Gastroesophageal sphincter (tissue), 4 donors: ENCODE measurements at regions not wholly inside any gene's neighbourhood (a gene's known extent, or its start where the extent isn't known, plus 50 kb on each side); places are given as distances from the start of the nearest gene placed in this dataset.

Experiments
- ATAC-seq: fragments of 150-250 bp; one replicate; pipeline ENCODE4 v1.9.1; 2016; ENCODE audit warnings: mild to moderate bottlenecking, moderate library complexity
- H3K27ac ChIP-seq, 4 donors: fragments of 200-600 bp; sonication (generic) in 3 of 4; 1 replicate in 3 of 4; 2 replicates in 1 of 4; pipeline ENCODE4 v1.5.1; 2016 to 2019
- H3K27me3 ChIP-seq: fragments of 200-600 bp; sonication (generic); one replicate; pipeline ENCODE4 v1.5.1; 2019
- H3K36me3 ChIP-seq, 2 donors: fragments of 200-600 bp; sonication (generic); one replicate each; pipeline ENCODE4 v1.5.1; 2019; ENCODE audit warnings: control low read depth in 1 of 2
- H3K4me1 ChIP-seq, 3 donors: fragments of 200-600 bp; sonication (generic); 1 replicate in 2 of 3; 2 replicates in 1 of 3; pipeline ENCODE4 v1.5.1; 2016 to 2019; ENCODE audit warnings: control low read depth in 2 of 3
- H3K4me3 ChIP-seq, 2 donors: fragments of 200-600 bp; sonication (generic); one replicate each; pipeline ENCODE4 v1.5.1; 2019; ENCODE audit warnings: mild to moderate bottlenecking in 1 of 2, moderate library complexity in 1 of 2
- H3K9me3 ChIP-seq, 3 donors: fragments of 200-600 bp; sonication (generic); one replicate each; pipeline ENCODE4 v1.5.1; 2017 to 2019; ENCODE audit warnings: control low read depth in 2 of 3
- CTCF ChIP-seq, 4 experiments: fragments of 200-600 bp in 2 of 4; fragments of 450-650 bp in 2 of 4; sonication (generic) in 1 of 4; IDR thresholded peaks; one replicate each; pipeline ENCODE4 v1.5.1; 2017 to 2019; ENCODE audit warnings: antibody characterized with exemption in 4 of 4, mild to moderate bottlenecking in 2 of 4, moderate library complexity in 2 of 4
- EP300 ChIP-seq: sonication (generic); formaldehyde crosslinking; IDR thresholded peaks from one replicate; pipeline ENCODE4 v1.6.1; 2017; ENCODE audit warnings: antibody characterized with exemption, mild to moderate bottlenecking
- POLR2A ChIP-seq, 2 donors: fragments of 450-650 bp; IDR thresholded peaks; one replicate each; pipeline ENCODE4 v1.6.1; 2017; ENCODE audit warnings: antibody characterized with exemption in 2 of 2, mild to moderate bottlenecking in 2 of 2, moderate library complexity in 1 of 2
- POLR2AphosphoS5 ChIP-seq: sonication (generic); formaldehyde crosslinking; IDR thresholded peaks from one replicate; pipeline ENCODE4 v1.6.1; 2017; ENCODE audit warnings: antibody characterized with exemption
- WGBS, 2 donors: methylation state at CpG; one replicate each; pipeline ENCODE4 v1.1.5; 2018; ENCODE audit warnings: low coverage in 1 of 2; 5-methylcytosine and 5-hydroxymethylcytosine counted together

- TF ChIP-seq EP300: no peak
- no peak for TF ChIP-seq CTCF (IDR thresholded peaks at IDR 0.05)
- no peak for TF ChIP-seq POLR2AphosphoS5
- TF ChIP-seq POLR2A (IDR thresholded peaks at IDR 0.05): no peak
- H3K4me3 ChIP-seq: no peak overlapping the region
- 33 to 83% methylated on average over 1 of the region's 2 CpGs for WGBS, 2 donors
- no peaks in the 10 kb centered on the region for H3K9me3 ChIP-seq
- ATAC-seq: no peak
- H3K36me3 ChIP-seq: no peaks in the 10 kb centered on the region
- H3K27ac ChIP-seq: no peak overlapping the region
- H3K4me1 ChIP-seq: no peaks in the 10 kb centered on the region
- H3K27me3 ChIP-seq: peaks cover 10% of the 10 kb centered on the region
Measured at GRCh38 chr2:220103596-220103995, 476.2 kb downstream of the SLC4A3 start.

DNA sequence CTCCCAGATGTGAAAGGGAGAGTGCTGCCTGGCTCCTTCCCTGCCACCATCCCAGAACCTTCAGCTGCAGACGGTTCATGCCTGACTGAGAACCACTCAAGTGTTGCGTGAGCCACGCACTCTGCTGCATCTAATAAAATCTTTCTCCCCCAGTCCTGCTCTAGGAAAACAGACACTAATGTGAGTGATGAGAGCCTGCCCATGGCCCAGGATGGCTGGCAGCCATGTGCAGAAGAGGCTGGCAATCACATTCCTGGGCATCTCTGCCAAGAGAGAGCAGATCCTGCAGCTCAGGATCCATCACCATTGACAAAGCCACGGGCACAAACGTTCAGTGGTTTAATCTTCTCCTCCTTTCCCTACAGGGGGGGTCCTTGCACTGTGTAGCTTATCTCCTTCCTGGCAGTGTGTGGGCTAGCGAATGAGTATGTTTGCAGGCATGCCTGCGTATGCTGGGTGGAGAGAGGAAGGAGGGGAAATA lies 477.5 kb downstream of the SLC4A3 start:
- TF ChIP-seq CTCF (IDR thresholded peaks at IDR 0.05): no peak
- no peak for TF ChIP-seq POLR2A (IDR thresholded peaks at IDR 0.05)
- no peak for TF ChIP-seq POLR2AphosphoS5
- TF ChIP-seq EP300: no peak
- 28 to 36% methylated on average over 4 to 5 of the region's 7 CpGs for WGBS, 2 donors
- no peaks in the 10 kb centered on the region for H3K4me1 ChIP-seq
- H3K9me3 ChIP-seq: no peaks in the 10 kb centered on the region
- H3K27ac ChIP-seq: no peak overlapping the region
- no peaks in the 10 kb centered on the region for H3K36me3 ChIP-seq
- peaks cover 10% of the 10 kb centered on the region for H3K27me3 ChIP-seq
- no peak for ATAC-seq
- H3K4me3 ChIP-seq: no peak overlapping the region

- 92 to 100% methylated on average over 2 of the region's 2 CpGs for WGBS, 2 donors
- Histone ChIP-seq H3K36me3 (no peaks in the 10 kb centered on the region), H3K27ac (no peak overlapping the region), H3K27me3 (peaks cover 10% of the 10 kb centered on the region), H3K9me3 (no peaks in the 10 kb centered on the region), H3K4me3 (no peak overlapping the region), H3K4me1 (no peaks in the 10 kb centered on the region)
- no peak for ATAC-seq
- TF ChIP-seq EP300 (no peak), POLR2A (IDR thresholded peaks at IDR 0.05) (no peak), POLR2AphosphoS5 (no peak), CTCF (IDR thresholded peaks at IDR 0.05) (no peak)
Measured at GRCh38 chr2:220106065-220106464, 478.6 kb downstream of the SLC4A3 start.

DNA sequence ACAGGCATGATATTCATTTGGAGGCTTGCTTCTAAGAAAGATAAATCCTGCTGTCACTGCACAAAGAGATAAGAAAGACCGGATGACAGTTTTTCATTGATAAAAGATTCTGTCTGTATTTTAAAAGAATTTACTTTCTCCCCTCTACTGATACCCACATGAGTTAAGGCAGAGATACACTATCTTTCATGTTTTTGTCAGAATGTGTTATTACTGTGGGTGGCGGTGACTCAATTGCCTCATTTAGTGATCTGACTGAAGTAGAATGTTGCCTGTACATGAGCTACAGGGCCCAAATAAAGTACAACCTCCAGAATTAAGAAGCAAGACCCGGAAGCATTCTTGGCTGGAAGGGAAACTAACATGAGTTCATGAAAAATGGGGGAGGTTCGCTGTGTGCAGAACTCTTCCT lies 480.0 kb downstream of the SLC4A3 start:
- H3K9me3 ChIP-seq: no peaks in the 10 kb centered on the region

More for the DNA sequence above, 480.0 kb downstream of the SLC4A3 start:
- 55 to 87% methylated on average over 4 of the region's 4 CpGs for WGBS, 2 donors
- Histone ChIP-seq H3K27ac (no peak overlapping the region), H3K27me3 (peaks cover 10% of the 10 kb centered on the region), H3K36me3 (no peaks in the 10 kb centered on the region), H3K4me3 (no peak overlapping the region), H3K4me1 (no peaks in the 10 kb centered on the region)
- no peak for TF ChIP-seq EP300
- TF ChIP-seq POLR2A (IDR thresholded peaks at IDR 0.05): no peak
- TF ChIP-seq POLR2AphosphoS5: no peak
- no peak for TF ChIP-seq CTCF (IDR thresholded peaks at IDR 0.05)
- no peak for ATAC-seq
